Left lobe of liver (tissue), 2 donors: ENCODE measurements at regions not wholly inside any gene's neighbourhood (a gene's known extent, or its start where the extent isn't known, plus 50 kb on each side); places are given as distances from the start of the nearest gene placed in this dataset.
"Not testable (repeated sequence)": the region's sequence is repeated elsewhere in the genome, so short reads cannot be mapped to it uniquely, and the experiment has no call there.

Experiments used
- ATAC-seq: fragments of 200-7000 bp; cut with Tn5 transposase; one replicate; pipeline ENCODE4 v1.9.1; 2020; ENCODE audit warnings: mild to moderate bottlenecking, moderate library complexity
- DNase-seq: peaks from one replicate; pipeline ENCODE4 v3.0.0-alpha.2; 2020; ENCODE audit warnings: low spot score
- donor health status: DM: no; HTN: no; CAD: no; lungs with moderate emphysema.
- donor health status: DM: no; HTN: yes; CAD: no.

DNA sequence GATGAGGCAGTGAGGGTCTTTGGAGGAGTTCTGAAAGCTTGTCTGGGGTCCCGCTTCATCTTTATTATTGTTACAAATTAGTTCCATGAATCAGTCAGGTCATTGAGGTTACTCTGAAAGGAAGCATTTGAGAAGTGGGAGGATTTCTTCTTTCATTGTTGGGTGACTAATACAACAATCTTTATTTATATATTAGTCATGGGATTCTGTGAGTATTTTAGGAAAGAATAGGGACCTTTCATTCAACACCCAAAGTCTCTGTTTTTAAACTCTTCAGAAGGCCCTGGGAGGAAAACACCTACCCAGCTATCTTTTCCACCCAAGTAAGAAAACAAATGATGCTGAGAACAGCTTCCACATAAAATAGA is 98.3 kb downstream of the SOD2 start:
- ATAC-seq = no peak
- no peak for DNase-seq

DNA sequence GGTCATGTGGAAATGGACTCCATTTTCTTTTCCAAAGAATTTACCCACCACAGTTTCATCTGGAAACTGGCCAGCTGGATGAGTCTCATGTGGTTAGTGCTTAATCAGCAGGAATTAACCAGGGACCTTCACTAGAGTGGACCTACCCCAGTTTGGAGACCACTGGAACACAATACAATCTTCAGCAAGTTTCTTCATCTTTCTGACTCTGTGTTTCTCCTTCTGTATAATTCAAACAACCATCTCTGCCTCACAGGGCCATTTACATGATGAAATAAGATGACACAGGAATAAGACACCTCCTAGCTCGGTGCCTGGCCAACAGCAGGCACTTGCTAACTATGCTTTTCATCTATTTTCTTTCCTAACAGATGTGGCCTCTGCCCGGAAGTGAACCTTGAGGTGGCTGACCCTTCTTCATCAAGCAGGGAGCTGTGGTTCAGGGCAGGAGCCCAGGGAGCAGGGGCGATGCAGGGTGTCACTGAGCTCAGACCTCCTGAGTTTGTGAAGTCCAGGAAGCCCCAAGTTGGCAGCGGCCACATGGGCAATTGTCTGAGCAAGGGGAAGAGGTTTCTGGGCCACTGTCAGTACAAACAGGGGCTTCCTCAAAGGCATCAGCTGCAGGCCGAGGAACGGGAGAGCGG is 98.8 kb downstream of the SOD2 start:
- no peak for DNase-seq
- ATAC-seq = no peak

DNA sequence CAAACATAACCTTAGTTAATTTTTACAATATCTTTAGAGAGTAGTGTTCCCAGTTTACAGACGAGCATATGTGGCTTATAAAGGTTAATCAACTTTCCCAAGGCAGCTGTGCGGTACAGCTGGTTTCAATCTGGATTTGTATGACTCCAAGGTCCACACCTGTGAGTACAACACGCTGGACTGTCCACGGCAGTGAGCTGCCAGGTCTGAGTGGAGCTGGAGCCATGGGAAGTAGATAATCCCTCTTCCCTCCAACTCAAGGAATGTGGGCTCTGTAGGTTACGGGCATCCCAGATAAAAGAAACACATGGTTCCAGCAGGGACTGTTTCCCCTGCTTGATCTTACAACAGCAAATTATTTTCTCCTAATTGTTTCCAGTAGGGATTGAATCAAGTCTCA is 102.2 kb downstream of the SOD2 start:
- ATAC-seq (peak; percentile 91), DNase-seq (peak; percentile 52)

DNA sequence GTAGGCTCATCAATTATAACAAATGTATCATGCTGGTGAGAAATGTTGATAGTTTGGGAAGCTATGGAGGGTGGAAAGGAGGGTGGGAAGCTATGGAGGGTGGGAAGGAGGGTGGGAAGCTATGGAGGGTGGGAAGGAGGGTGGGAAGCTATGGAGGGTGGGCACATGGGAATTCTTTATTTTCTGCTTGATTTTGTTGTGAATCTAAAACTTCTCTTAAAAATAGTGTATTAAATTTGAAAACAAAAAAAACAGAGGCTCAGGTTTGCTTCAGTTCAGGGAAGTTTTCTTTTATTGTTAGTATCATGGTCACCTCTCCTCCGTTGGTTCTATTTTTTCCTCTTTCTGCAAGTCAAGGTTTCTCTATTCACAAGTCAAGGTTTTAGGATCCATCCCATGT is 106.4 kb downstream of the SOD2 start:
- ATAC-seq = no peak
- no peak for DNase-seq

DNA sequence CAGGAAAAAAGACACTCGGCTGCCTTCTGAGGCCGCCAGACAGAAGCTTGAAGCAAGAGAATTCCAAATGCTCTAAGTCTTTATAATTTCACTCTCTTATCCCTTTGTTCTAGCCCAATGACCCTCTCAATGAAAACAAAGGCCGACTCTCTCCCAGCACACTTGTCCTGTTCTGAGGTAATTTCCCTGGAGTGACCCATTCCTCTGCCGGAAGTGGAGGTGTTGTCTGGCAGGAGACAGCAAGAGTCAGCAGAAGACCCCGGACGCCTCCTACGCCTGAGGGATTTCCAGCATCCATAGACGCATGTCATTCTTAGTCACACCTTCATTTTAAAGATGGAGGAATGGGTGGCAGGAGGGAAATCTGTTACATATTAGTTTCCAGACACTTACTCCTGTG is 110.3 kb downstream of the SOD2 start:
- ATAC-seq = no peak
- DNase-seq = no peak

DNA sequence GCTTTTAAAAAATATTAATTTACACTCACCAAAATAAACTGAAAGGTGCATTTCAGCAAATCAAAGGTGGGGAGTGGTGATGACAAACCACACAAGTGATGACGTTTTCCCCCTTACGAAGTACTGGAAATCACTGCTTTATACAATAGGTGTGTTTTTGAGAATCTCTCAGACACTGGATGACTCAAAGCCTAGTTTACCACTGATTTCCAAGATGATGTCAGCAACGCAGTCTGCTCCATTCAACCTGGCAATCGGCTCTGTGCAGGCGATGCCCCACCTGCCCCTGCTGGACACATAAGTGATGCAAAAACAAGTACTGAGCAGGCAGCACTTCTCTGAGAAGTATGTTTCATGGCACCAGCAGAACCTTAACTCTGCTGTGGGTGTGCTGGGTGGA is 114.4 kb downstream of the SOD2 start:
- ATAC-seq (no peak), DNase-seq (no peak)

DNA sequence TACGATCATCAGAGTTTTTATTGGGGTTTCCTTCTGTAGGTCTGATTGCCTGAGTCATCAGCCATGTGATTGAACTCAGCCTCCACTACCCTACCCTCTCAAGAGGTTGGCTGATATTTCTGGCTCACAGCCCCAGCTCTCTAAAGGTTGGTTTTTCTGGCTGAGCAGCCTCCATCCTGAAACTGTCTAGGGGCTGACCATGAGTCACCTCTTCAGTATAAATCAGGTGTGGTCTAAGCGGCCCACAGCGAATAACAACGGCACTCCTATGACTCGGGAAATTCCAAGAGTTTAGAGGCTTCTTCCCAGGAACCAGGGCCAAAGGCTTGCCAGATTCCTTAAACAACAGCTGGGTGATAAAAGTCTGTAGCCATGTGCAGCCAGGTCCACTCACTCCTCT is 115.5 kb downstream of the SOD2 start:
- no peak for ATAC-seq
- no peak for DNase-seq

DNA sequence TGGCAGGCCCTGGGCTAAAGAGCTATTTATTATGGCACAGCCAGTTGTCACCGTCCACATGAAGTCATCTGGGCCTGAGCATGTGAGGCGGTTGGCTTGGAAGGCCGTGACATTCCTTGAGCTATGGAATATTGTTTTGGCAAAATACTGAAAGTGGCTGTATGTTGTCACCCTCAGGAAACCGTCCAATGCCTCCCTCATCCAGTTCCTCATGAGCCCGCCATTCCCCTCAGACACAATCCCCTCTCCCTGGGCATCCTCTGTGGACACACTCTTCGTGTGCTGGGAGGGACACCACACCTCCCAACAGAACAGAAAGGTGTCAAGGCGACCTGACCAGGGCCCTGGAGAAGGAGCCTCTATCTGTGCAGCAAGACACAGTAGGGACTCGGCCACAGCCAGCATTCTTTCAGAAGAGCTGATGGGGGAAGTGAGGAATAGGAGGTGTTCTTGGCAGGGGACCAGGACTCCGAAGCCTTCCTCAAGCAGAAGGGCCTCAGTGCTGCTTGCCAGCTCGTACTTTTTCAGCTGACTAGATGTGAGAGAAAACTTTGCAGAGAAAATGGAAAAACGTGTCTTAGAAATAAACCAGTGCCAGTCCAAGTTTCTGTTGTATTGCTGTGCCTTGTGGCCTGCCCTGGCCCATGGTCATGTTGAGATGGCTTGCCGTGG is 120.5 kb downstream of the SOD2 start:
- ATAC-seq (no peak), DNase-seq (no peak)

DNA sequence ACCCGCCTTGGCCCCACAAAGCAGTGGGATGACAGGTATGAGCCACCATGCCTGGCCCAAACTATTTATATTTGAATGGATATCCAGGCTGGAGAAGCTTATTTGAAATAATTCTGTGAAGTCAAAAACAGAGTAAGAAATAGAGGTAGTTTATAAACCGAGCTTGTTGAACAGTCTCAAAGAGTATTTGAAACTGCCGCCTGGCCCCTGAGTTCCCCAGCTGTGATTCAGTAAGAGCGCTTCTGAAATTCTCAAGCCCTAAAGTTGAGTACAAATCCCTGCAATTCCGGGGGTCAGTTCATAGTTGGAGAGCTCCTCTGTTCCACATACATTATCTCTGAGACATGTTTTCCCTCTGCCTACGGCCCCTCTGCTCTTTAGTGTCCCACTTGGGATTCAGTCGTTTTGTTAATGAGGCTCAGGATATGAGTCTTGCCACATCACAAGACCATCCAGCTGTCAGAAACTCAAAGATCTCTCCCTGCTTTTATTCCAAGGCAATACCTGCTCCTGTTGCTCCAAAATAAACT is 127.8 kb downstream of the SOD2 start:
- DNase-seq (no peak), ATAC-seq (no peak)

DNA sequence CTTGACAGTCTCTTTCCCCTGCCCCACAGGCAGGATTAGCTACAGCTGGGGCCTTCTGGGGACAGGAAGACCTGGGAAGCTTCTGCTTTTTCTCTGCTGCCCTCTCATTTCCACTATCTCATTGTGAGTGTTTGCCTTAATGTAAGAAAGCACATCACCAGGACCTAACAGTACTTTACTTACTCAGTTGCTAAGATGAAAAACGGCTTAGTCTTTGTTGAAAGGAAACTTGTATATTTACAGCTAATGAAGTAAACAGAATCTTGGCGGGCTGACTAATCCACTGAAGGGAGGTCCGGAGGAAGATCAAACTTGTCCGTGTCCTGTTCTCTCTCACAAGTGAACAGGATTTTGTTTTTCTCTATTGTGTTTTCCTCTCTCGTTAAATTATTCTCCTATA is 128.6 kb downstream of the SOD2 start:
- ATAC-seq = no peak
- DNase-seq = no peak

DNA sequence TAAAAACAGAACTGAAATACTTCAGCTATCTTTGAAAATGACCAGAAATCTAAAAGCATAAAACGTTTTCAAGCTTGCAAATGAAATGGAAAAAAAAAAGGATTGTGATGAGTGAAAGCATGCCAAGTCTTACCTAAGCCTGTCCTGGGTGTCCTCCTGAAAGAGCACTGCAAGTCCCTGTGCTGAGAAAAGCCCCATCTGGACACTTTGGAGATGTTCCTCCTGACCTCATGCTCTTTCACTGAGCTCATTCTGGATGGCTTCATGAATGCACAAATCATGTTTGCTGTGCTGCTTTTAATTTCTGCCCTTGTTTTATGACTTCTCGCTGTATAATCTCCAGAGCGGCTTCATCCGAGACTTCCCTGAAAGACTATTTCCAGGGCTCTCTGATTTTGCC is 136.0 kb downstream of the SOD2 start:
- DNase-seq (no peak), ATAC-seq (no peak)

DNA sequence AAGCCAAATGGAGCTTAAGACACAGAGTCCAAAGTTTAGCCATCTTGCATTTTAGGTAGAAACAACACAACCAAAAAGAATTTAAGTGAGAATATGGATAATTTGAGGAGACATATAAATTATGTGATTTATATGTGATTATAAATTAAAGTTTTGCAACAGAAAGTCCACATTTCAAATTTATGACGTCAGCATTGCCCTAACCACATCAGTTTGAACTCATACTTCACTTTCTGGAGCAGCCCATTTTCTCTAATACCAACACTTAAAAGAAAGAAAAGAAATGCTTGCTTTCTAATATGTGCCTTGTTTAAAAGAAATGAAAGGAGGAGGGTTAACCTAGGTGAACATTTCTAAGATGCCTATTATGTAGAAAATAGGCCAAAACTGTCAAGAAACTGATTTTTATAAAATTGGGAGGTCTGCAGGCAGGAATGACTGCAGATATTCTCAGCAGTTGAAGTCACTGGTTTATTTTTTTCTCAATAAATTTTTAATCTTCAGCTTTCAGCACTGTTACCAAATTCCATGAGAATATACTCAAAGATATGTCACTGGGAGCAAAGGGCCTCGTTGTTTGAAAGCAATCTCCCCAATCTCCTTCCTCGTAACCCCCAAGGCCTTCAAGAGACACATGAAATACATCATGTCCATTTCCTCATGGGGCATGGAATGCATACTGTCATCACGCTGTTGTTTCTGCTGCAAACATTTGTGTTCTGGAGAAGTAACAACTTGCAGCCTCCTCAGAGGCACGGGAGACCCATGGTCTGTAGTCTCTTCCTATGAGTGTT is 137.8 kb downstream of the SOD2 start:
- ATAC-seq (no peak), DNase-seq (no peak)

DNA sequence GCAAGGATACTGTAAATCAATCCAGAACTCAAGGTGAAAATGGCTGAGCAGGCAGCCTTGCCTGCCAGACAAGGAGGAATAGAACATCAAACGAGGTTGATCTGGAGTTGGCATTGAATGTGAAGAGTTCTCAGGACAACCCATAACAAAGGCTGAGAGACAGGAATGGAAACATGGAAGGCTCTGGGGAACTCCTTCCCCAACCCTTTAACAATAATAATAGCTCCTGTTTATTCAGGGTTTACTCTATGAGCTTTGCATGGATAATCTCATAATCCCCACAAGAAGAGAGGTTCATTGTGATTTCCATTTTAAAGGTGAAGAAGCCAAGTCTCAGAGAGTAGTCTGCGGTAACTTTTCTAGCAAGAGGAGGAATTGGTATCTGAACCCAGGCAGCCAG is 151.7 kb downstream of the SOD2 start:
- DNase-seq (no peak), ATAC-seq (no peak)

DNA sequence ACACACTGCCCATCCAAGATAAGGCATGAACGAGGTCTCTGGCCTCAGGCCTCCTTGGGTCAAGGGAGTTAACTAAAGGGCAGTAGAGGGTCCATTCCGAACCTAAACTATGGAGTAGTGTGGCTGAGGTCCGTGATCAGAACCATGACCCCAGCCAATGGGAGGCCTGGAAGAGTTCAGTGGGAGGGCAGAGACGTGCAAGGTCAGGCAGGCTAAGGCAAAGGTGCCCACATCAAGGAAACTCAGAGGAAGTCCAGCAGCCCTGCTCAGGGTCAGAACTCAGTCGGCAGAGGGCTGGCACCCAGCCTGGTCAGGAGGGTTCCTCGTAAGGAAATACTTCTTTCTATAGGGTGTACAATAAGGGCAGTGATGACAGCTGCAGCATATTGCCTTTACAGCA is 152.2 kb downstream of the SOD2 start:
- ATAC-seq (no peak), DNase-seq (no peak)

DNA sequence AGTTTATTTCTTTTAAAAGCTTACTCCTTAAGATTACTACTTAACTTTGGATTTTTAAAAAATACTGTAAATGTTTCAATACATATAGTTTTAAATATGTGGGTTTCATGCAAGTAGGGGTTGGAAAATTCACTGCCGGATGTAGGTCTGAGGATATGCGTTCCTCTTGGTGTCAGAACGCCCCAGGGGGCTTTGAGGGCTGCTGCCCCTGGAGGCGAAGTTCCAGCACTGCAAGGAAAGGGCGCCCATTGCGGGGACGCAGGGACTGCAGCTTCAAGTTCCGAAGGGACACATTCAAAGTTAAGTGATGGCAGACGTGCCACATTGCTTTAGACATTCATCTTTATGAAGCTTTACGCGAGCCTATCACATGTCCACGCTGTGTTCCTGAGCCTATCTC is 152.9 kb downstream of the SOD2 start:
- DNase-seq (no peak), ATAC-seq (no peak)

DNA sequence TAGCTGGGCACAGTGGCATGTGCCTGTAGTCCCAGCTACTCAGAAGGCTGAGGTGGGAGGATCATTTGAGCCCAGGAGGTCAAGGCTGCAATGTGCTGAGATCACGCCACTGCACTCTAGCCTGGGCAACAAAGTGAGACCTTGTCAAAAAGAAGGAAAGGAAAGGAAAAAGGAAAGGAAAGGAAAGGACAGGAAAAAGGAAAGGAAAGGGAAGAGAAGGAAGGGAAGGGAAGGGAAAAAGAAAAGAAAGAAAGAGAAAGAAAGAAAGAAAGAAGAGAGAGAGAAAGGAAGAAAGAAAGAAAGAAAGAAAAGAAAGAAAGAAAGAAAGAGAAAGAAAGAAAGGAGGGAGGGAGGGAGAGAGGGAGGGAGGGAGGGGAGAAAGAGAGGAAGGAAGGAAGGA is 155.0 kb downstream of the SOD2 start:
- DNase-seq, ATAC-seq: not testable (repeated sequence)

DNA sequence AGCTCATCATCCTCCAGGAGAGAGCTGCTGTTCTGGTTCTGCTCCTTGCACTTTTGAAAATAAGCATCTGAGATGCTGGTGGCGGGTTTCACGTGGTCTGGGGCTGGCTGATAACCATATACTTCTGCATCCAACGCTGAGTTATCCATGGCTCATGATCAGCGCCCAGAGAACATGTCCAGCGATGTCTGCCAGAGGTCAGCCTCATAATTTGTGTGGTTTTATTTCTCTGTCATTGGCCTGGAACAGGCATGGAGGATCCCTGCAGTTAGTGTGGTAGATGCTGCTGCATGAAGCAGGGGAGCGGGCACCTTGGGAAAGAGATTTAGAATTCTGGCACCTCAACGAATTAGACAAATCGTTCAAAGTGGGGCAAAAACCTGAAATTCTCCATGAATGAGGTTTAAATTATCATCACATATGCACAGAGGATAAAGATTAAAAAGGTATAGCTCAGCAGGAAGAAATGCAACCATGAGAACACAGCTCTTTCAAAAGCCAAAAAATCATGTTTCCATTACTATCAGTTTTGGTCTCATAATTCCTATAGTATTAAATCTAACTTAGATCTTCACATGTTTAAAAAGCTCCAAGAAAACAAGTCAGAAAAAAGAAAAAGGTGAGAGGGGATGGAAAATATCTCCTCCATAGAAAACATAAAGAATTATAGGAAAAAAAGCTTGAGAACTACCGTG is 157.2 kb downstream of the SOD2 start:
- no peak for ATAC-seq
- no peak for DNase-seq

DNA sequence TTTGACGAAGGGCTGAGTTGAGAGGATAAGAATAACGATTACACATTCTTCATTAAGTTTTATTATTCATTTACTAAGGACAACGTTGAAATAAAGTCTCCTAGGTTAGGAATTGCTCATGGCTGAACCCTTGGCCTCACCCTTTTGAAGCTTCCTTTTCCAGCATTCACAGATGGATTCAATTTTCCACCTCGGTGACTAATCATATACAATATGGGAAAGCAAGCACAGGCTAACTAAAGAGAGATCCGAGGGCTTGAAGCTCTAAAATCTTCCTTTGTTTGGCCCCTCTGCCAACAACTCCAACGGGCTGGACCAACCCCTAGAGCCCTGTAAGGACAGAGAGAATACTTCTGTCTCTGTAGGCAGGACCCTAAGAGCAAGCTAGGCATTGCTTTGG is 159.5 kb downstream of the SOD2 start:
- ATAC-seq = no peak
- no peak for DNase-seq

DNA sequence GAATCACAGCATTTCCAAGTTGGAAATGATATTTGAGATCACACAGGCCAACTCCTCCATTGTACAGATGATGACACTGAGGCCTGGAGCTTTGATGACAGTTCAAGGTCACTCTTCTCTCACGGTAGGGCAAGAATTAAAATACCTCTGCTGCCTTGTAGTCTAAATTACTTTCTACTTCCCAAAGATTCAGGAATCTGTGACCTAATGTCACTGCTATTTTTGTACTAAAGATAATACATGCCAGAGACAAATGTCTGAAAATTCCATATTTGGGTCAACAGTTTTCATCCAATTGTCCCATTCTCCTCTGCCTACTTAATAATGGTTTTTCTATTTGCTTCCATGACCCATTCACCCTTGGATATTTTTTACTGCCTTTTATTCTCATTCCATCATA is 160.0 kb downstream of the SOD2 start:
- ATAC-seq = no peak

DNA sequence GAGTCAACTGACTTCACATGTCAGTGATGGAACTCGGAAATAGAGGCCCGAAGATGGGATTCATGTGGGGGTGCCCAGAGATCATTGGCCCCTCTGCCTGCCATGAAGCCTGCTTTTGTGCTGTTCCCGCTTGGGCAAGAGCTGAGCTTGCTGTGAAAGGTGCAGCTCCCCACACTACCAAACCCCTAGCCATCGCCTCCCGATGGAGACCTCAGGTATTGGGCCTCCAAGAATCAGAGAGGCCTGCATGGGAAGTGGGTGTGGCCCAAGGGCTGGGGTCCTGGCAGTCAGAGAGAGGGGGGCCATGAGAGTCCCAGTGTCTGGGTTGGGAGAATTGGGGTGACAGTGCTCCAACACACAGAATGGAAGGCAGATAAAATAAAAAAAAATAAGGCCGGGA is 160.9 kb downstream of the SOD2 start:
- ATAC-seq (no peak), DNase-seq (no peak)

More for the DNA sequence above, 160.0 kb downstream of the SOD2 start:
- DNase-seq = no peak

DNA sequence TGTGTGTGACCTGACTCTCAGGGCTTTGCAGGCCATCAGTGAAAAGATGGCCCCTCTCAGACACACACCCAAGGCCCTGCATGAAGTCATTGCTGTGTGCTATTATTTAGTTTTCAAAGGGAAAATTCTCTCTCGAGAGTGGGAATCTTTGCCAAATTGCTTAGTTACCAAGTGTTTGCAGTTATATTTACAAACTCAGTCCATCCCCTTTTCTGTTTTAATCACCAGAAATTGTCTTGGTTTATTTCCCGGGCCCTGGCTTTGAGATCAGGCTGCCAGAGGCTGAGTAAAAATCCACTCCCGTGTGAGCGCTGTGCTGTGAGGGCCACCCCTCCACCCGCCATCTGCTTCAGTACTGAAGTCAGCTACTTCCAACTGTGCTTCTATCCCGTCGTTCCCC is 163.1 kb downstream of the SOD2 start:
- no peak for ATAC-seq

DNA sequence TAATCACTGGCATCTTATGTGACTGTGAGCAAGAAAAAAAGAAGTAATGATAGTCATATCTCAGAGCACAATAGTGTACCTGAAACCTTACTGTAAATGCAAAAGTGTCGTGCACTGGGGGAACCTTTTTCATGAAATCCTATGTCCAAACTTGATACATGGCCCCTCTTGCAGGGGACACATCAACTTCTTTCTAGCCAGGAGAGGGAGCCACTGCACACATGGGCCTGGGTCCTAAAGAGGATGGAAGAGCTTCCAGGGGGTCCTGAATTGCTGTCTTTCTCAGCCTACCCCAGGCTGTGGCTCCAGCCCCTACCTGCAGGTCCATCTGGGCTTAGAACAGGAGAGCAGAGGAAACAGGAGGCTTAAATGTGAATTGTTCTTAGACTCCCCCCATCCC is 165.7 kb downstream of the SOD2 start:
- no peak for DNase-seq
- ATAC-seq = no peak

More for the DNA sequence above, 163.1 kb downstream of the SOD2 start:
- no peak for DNase-seq
